ENCODE measurements at regions not wholly inside any gene's neighbourhood (a gene's known extent, or its start where the extent isn't known, plus 50 kb on each side); places are given as distances from the start of the nearest gene placed in this dataset.

DNA sequence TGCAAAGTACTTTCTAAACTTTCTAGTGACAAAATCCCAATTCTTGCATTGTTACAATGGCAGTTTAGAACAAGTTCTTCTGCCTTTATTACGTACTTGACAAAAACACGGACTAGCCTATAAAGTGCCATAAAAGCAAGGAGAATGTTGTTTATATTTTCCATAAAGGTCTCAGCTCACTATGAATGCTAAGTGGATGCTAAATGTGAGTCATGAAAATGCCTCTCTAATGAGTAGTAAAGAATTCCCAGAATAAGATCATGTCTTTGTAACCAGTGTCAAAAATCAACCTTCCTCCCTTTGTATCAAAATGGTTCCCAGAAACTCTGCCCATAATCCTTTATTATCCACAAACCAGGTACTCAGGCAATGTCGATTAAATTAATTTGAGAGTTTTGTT is 539.8 kb upstream of the SLIT2 start:
- Histone ChIP-seq H3K27ac (ENCODE audit: insufficient read depth, low read depth, low read length) (peak overlapping the region; percentile 48), H3K9ac (replicated peaks; ENCODE audit: extremely low read depth, insufficient read depth, low read length) (no peak overlapping the region), H4K20me1 (replicated peaks; ENCODE audit: control insufficient read depth, extremely low read depth, insufficient read depth, low read length) (no peaks in the 10 kb centered on the region), H3K27me3 (ENCODE audit: control insufficient read depth in 2 of 2, insufficient read depth in 2 of 2, low read length in 2 of 2) (no peaks in the 10 kb centered on the region), H3K79me2 (ENCODE audit: control insufficient read depth, insufficient read depth, low read length) (no peaks in the 10 kb centered on the region), H3K4me2 (ENCODE audit: insufficient read depth, low read length) (peak overlapping the region; percentile 53), H3K4me3 (replicated peaks in 1 of 3; ENCODE audit: insufficient read depth in 1 of 3, low read depth in 1 of 3, low read length in 3 of 3) (no peak overlapping the region), H3K9me3 (replicated peaks; ENCODE audit: control insufficient read depth, insufficient read depth, low read length) (no peaks in the 10 kb centered on the region), H3K4me1 (ENCODE audit: control insufficient read depth, extremely low read depth, insufficient read depth, low read length) (peaks cover 13% of the 10 kb centered on the region), H3K9me1 (replicated peaks; ENCODE audit: control insufficient read depth, extremely low read depth, insufficient read depth, low read length) (no peaks in the 10 kb centered on the region), H2AFZ (ENCODE audit: low read depth, low read length) (peak overlapping the region; percentile 37), H3K36me3 (ENCODE audit: control insufficient read depth in 2 of 2, extremely low read depth in 1 of 2, insufficient read depth in 2 of 2, low read length in 2 of 2) (no peaks in the 10 kb centered on the region)
- DNase-seq (ENCODE audit: low read depth, low spot score) (peak; percentile 63), FAIRE-seq (peak; percentile 28)
- intact Hi-C loops (cut with micrococcal nuclease) (no loop called here), dilution Hi-C loops (cut with MboI; ENCODE audit: extremely low pct_ligation_motif_present, low sequenced_read_pairs) (no loop called here)
- POLR2A ChIA-PET = no interaction called here
- CTCF ChIA-PET = interaction anchor here (0.9 to 1.3 kb wide), 2 partner anchors 58 to 536 kb away, joined by 3 read pairs; no protein-coding TSS in a partner anchor
- no TSS peak for BruUV-seq (replicated peaks)
- TF ChIP-seq JUN (IDR thresholded peaks at IDR 0.05; ENCODE audit: borderline replicate concordance, insufficient read depth, insufficient read length, low read depth) (peak; percentile 76), GATA2 (IDR thresholded peaks at IDR 0.05; ENCODE audit: insufficient read depth, insufficient read length, low read depth, low read length) (no peak), FOS (IDR thresholded peaks at IDR 0.05; ENCODE audit: borderline replicate concordance, insufficient read depth, low read length) (peak; percentile 83), MYC (IDR thresholded peaks at IDR 0.05; ENCODE audit: low read depth, low read length) (no peak), POLR2AphosphoS5 (IDR thresholded peaks at IDR 0.05; ENCODE audit: insufficient read depth, low read depth, low read length) (no peak)
- TF ChIP-seq, protein P1, sequence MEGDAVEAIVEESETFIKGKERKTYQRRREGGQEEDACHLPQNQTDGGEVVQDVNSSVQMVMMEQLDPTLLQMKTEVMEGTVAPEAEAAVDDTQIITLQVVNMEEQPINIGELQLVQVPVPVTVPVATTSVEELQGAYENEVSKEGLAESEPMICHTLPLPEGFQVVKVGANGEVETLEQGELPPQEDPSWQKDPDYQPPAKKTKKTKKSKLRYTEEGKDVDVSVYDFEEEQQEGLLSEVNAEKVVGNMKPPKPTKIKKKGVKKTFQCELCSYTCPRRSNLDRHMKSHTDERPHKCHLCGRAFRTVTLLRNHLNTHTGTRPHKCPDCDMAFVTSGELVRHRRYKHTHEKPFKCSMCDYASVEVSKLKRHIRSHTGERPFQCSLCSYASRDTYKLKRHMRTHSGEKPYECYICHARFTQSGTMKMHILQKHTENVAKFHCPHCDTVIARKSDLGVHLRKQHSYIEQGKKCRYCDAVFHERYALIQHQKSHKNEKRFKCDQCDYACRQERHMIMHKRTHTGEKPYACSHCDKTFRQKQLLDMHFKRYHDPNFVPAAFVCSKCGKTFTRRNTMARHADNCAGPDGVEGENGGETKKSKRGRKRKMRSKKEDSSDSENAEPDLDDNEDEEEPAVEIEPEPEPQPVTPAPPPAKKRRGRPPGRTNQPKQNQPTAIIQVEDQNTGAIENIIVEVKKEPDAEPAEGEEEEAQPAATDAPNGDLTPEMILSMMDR (IDR thresholded peaks at IDR 0.05; ENCODE audit: extremely low read depth in 1 of 2, insufficient read depth in 1 of 2, low read depth in 1 of 2, low read length in 2 of 2) = no peak

DNA sequence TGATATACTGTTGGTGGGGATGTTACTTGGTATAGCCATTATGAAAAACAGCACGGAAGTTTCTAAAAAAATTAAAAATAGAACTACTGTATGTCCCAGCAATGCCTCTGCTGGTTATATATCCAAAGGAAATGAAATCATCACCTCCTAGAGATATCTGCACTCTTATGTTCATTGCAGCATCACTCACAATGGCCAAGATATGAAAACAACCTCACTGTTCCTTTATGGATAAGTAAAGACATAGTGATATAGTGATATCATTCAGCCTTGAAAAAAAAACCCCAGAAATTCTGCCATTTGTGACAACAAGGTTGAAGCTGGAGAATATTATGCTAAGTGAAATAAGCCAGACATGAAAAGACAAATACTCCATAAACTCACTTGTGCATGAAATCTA is 543.8 kb upstream of the SLIT2 start:
- Histone ChIP-seq H3K27ac (ENCODE audit: insufficient read depth, low read depth, low read length) (no peak overlapping the region), H3K79me2 (ENCODE audit: control insufficient read depth, insufficient read depth, low read length) (no peaks in the 10 kb centered on the region), H3K4me2 (ENCODE audit: insufficient read depth, low read length) (no peak overlapping the region), H3K9me3 (replicated peaks; ENCODE audit: control insufficient read depth, insufficient read depth, low read length) (no peaks in the 10 kb centered on the region), H2AFZ (ENCODE audit: low read depth, low read length) (no peak overlapping the region), H4K20me1 (replicated peaks; ENCODE audit: control insufficient read depth, extremely low read depth, insufficient read depth, low read length) (no peaks in the 10 kb centered on the region), H3K4me1 (ENCODE audit: control insufficient read depth, extremely low read depth, insufficient read depth, low read length) (peaks cover 13% of the 10 kb centered on the region), H3K9ac (replicated peaks; ENCODE audit: extremely low read depth, insufficient read depth, low read length) (no peak overlapping the region), H3K9me1 (replicated peaks; ENCODE audit: control insufficient read depth, extremely low read depth, insufficient read depth, low read length) (no peaks in the 10 kb centered on the region), H3K27me3 (ENCODE audit: control insufficient read depth in 2 of 2, insufficient read depth in 2 of 2, low read length in 2 of 2) (no peaks in the 10 kb centered on the region), H3K36me3 (ENCODE audit: control insufficient read depth in 2 of 2, extremely low read depth in 1 of 2, insufficient read depth in 2 of 2, low read length in 2 of 2) (no peaks in the 10 kb centered on the region), H3K4me3 (replicated peaks in 1 of 3; ENCODE audit: insufficient read depth in 1 of 3, low read depth in 1 of 3, low read length in 3 of 3) (no peak overlapping the region)
- no peak for DNase-seq (ENCODE audit: low read depth, low spot score)
- CTCF ChIA-PET = no interaction called here
- TF ChIP-seq POLR2A (IDR thresholded peaks at IDR 0.05; ENCODE audit: low read depth, low read length) (no peak), GATA2 (IDR thresholded peaks at IDR 0.05; ENCODE audit: insufficient read depth, insufficient read length, low read depth, low read length) (peak; percentile 9), FOS (IDR thresholded peaks at IDR 0.05; ENCODE audit: borderline replicate concordance, insufficient read depth, low read length) (peak; percentile 18)
- intact Hi-C loops (cut with micrococcal nuclease) (no loop called here), dilution Hi-C loops (cut with MboI; ENCODE audit: extremely low pct_ligation_motif_present, low sequenced_read_pairs) (no loop called here)
- POLR2A ChIA-PET = no interaction called here
- BruUV-seq (replicated peaks) = no TSS peak
- FAIRE-seq = no peak

Data from endothelial cell of umbilical vein (primary cell).